NCI-H1048 (cell line): ENCODE measurements at regions not wholly inside any gene's neighbourhood (a gene's known extent, or its start where the extent isn't known, plus 50 kb on each side); places are given as distances from the start of the nearest gene placed in this dataset.
"Not testable (repeated sequence)": the region's sequence is repeated elsewhere in the genome, so short reads cannot be mapped to it uniquely, and the experiment has no call there.

Source experiments
- DNase-seq: peaks from one replicate; lab custom pipeline; 2025; lab: John Stamatoyannopoulos, UW

GRCh38 chr6:140380427-140381218 lies 1006.2 kb upstream of the CITED2 start:
- no peak for DNase-seq

DNA sequence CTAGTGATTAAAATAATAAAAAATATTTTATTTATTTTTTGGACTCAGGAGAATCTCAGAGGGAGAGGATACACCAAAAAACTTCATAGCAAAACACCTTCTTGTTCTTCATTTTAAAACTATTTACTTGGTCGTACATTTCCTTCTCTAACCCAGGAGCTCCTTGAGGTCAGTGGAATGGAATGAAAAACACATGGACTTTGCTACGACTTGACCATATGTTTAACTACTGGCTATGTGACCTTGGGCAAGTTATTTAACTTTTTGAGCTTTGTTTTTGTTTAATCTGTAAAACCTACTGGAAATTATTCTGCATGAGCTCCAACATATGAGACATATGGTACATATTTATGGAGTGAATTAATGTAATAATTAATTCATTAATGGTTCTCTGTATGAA lies 1005.5 kb upstream of the CITED2 start:
- DNase-seq, result no peak

DNA sequence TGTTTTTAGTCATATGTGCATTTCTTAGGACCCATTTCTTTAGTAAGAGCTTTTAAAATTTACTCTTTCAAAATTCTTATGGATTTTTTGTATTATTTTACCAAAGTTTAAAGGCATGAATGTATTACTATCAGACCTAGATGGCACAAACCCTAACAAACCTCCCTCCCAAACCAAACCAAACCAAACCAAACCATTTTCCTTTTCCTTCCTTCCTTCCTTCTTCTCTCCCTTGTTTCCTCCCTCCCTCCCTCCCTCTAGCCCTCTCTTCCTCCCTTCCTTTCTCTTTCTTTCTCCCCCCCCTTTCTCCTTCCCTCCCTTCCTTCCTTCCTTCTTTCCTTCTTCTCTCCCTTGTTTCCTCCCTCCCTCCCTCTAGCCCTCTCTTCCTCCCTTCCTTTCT lies 1001.8 kb upstream of the CITED2 start:
- DNase-seq, result no peak

DNA sequence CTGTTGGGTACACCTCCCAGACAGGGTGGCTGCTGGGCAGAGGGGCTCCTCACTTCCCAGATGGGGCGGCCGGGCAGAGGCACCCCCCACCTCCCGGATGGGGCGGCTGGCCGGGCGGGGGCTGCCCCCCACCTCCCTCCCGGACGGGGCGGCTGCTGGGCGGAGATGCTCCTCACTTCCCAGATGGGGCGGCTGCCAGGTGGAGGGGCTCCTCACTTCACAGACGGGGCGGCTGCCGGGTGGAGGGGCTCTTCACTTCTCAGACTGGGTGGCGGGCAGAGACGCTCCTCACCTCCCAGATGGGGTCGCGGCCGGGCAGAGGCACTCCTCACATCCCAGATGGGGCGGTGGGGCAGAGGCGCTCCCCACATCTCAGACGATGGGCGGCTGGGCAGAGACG lies 999.3 kb upstream of the CITED2 start:
- DNase-seq, result not testable (repeated sequence)

DNA sequence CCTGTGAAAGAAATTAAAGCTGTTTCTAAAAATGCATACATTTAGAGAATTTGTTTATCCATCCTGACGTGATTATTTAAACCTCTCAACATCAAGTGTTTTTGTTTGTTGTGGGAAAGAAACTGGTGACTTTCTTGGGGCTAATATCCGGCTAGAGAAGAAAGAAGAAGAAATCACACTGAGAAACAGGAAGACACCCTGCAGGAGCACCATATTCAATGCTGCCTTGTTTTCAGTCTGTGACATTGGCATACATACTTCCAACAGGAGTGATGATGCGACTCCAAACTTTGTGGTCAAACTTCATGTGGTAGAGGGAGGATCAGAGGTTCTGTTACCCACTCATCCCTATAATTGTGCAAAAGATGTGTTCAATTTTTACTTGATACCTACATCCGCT lies 997.6 kb upstream of the CITED2 start:
- no peak for DNase-seq

DNA sequence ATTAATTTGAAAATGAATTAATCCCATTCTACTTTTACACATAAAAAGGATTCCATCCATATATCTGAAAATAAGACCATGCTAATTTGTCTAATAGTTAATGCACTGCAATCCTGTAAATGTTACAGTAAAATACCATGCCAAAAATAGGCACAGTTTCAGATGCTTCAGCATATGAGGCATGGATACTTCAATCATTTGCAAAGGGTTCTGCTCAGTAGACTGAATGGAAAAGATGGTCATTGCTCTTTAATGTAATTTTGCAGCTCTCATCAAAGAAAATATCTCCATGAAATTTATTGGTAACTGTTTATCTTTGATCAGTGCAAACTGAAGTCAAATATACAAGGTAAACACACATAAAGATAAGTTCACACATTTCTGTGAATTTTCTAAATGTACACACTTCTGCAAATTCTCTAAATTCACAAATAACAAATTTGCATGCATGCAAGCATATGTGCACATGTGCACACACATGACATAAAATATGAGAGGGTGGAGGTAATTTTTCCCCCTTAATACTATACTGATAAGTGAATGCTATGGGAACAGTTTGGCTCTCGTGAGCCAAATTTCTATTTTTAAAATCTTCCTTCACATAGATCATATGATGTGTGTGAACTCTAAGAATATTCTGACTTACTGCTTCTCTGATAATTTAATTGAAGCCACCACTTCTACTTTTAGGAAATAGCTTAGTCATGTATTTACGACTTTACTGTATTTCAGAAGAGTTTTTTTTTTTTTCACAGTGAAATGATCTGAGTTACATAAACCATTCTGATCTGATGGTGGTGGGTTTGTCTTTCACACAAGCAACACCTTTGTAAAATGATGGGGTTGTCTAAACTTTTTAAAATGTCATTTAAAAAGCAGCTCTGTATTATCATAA lies 996.8 kb upstream of the CITED2 start:
- DNase-seq, result no peak

DNA sequence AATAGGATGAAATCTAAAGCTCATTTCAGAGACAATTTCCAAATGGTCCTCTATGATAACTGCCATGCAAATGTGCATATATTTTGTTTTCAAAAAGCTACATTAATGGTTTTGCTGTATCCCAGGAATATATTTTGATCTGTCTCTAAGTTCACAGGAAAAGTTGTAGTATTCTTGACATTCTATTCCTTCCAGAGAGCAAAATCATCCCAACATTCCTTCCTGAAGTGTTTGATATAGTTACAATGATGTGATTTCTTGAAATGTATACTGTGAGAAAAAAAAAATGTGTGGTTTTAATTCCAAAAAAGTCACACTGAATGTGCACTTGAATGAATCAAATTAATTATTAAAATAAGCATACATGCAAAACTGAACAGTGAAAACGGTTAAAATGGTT lies 996.0 kb upstream of the CITED2 start:
- no peak for DNase-seq

GRCh38 chr6:140366991-140367390 lies 992.5 kb upstream of the CITED2 start:
- no peak for DNase-seq

DNA sequence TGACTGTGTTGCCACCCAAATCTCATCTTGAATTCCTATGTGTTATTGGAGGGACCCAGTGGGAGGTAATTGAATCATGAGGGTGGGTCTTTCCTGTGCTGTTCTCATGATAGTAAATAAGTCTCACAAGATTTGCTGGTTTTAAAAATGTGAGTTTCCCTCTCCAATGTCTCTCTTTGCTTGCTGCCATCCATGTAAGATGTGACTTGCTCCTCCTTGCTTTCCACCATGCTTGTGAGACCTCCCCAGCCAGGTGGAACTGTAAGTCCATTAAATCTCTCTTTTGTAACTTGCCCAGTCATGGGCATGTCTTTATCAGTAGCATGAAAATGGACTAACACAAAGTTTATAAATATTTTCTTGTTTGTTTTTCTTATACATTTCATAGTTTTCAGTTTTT lies 990.5 kb upstream of the CITED2 start:
- DNase-seq, result no peak

DNA sequence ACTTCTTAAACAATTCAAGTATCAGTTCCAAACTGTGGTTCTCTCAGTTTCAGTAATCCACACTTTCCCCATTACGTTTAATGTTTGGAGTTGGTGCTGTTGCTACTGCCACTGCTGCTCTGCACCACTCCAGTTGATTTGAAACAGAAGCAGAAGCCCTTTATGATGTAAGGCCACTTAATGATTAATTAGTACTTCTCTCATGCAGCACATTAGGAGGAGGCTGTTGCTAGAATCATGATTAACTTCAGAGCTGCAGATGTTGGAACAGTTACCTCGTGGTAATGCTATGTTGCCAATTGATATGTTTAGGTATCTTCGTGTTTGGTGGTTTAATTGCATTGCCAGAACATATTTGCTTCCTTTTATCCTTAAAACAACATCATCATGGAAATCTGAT lies 986.2 kb upstream of the CITED2 start:
- no peak for DNase-seq

DNA sequence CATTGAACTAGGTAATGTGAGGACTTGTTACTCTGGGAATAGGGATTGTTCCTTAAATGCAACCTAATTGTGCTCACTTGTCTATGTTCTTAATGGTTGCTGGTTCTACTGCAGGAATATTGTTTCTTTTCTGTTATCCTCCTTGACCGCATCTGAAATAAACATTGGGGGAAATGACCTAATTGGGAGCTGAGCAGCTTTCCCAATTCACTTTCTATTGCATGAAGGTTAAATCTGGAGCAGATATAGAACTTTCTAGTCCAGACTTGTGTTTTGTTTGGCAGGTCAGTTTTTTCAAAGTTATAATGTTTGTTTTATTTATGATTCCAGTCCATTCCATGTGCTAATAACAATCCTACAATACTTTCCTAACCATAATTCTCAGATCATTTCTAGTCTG lies 981.0 kb upstream of the CITED2 start:
- no peak for DNase-seq

DNA sequence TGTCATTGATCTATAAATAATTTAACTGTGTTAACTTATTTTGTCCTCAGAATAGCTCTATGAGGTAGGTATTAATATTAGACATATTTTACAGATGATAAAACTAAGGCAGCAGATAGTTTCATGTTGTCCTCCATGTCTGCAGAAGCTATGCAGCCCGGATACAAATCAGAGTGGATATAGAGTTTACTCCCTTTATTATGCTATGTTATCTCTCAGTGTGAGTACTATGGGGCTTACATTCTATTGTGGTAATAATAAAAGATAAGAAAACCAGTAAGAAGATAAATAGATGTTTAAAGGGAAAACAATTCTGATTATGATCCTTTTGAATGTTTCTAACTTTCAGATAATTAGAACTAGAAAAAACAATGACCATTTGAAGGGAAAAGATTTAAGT lies 979.8 kb upstream of the CITED2 start:
- no peak for DNase-seq

GRCh38 chr6:140353536-140353935 lies 979.1 kb upstream of the CITED2 start:
- no peak for DNase-seq

DNA sequence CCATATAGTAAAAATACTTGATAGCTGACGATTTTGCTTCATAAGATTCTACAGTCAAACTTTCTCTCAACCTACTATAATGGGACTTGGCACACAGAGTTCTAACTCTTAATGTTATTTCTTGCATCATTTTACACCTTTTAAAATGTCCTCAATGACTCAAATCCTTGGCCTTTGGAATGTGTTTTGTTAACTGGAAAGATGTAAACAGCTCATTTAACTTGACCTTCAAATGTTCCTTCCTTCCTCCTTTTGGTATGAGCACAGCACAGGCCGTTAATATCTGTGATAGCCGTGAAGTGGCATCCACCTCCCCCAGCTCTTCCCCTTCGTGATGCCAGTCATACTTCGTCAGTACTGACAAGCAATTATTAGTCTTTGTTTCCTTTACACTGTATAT lies 972.0 kb upstream of the CITED2 start:
- no peak for DNase-seq

GRCh38 chr6:140345935-140346334 lies 971.5 kb upstream of the CITED2 start:
- DNase-seq, result no peak

DNA sequence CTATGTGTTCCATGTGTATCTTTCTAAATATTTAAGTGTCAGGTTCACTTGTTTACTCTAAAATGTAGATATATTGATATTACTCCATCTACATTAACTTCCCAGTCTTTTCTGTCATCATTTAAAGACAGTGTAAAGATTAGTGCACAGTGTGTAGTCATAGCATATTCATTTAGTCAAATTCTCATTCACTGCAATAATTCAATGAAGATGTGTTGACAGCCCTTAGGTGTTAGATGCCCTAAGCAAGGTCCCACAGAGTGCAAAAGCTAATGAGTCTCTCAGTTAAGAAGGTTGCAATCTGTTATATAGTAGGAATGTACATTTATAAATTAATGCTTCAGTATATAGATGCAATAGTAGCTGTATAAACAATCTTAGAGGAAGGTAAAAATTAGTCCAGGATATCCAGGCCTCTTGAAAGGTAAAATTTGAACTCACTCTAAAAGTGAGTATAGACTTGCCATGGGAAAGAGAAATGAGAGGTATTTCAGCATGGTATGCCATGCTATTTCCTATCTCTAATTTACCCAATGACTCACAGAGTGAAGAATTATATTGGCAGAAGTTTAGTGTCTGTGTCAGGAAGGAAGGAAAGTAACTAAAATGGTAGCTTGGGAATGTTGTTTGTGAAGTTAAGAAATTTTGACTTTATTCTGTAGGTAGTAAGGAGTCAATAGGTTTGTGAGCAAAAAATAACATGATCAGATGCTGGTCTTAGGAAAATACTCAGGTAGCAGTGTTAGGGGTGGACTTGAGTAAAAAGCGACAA lies 969.9 kb upstream of the CITED2 start:
- no peak for DNase-seq

DNA sequence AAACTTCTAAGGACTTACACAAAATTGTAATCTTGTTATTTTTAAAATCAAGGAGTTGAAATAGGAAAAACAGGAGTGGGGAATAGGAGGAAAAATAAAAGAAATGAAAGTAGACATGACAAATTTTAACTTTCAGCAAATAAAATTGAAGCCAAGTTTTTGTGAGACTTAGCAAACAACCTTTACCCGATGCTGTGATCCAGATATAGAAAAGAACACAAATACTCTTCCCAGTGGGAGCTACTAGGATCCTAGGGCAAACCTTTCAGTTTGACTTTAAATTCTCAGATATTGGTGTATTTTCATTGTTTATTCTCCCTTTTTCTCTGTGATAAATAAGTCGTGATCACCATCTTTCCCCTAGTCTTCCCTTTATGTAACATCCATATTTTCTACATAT lies 968.7 kb upstream of the CITED2 start:
- DNase-seq, result no peak

DNA sequence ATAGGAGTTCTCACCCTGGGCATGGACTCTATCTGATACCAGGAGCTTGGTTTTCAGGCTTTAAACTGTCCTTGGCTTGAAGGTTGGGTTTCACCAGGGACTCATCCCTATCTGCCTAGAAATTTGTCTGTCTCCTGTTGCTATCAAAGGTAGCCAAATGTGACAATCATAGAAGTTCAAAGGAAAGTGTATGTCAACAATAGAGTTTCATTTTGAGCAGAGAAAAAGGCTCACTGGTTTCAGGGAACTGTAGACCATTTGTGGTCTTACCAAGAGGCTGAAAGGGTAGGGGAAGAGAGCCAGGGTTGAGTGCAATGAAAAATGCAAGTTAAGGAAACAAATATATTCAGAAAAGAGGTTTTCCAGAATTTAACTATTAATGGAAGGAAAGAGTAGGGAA lies 966.8 kb upstream of the CITED2 start:
- no peak for DNase-seq

GRCh38 chr6:140340795-140341194 lies 966.3 kb upstream of the CITED2 start:
- DNase-seq, result no peak

DNA sequence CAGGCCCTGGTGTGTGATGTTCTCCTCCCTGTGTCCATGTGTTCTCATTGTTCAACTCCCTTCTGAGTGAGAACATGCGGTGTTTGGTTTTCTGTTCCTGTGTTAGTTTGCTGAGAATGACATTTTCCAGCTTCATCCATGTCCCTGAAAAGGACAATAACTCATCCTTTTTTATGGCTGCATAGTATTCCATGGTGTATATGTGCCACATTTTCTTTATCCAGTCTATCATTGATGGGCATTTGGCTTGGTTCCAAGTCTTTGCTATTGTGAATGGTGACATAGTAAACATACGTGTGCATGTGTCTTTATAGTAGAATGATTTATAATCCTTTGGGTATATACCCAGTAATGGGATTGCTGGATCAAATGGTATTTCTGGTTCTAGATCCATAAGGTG lies 964.6 kb upstream of the CITED2 start:
- not testable (repeated sequence) for DNase-seq

- DNase-seq, result no peak
Measured at GRCh38 chr6:140321891-140322290, 947.4 kb upstream of the CITED2 start.
